Hepatocyte (in vitro differentiated cells): ENCODE measurements at regions not wholly inside any gene's neighbourhood (a gene's known extent, or its start where the extent isn't known, plus 50 kb on each side); places are given as distances from the start of the nearest gene placed in this dataset.

Experiments
- DNase-seq: peaks from one replicate; pipeline ENCODE4 v3.0.0-alpha.2; 2016; ENCODE audit warnings: low spot score
- H2AFZ ChIP-seq: fragments of 200-600 bp; sonication (generic); 2 replicates; pipeline ENCODE4 v1.6.0; 2016; ENCODE audit warnings: antibody characterized with exemption, mild to moderate bottlenecking
- H3K27ac ChIP-seq: fragments of 200-600 bp; sonication (generic); 2 replicates; pipeline ENCODE4 v1.5.1; 2016; ENCODE audit warnings: mild to moderate bottlenecking
- H3K27me3 ChIP-seq: fragments of 200-600 bp; sonication (generic); 2 replicates; pipeline ENCODE4 v1.6.1; 2016
- H3K36me3 ChIP-seq: fragments of 200-600 bp; sonication (generic); replicated peaks from 2 replicates; pipeline ENCODE4 v1.5.1; 2016; ENCODE audit warnings: low read depth; ENCODE audit not compliant: insufficient read depth
- H3K4me1 ChIP-seq: fragments of 200-600 bp; sonication (generic); 2 replicates; pipeline ENCODE4 v1.5.1; 2016; ENCODE audit warnings: mild to moderate bottlenecking, moderate library complexity; ENCODE audit not compliant: insufficient read depth
- H3K4me2 ChIP-seq: fragments of 200-600 bp; sonication (generic); 2 replicates; pipeline ENCODE4 v1.6.0; 2016
- H3K4me3 ChIP-seq: fragments of 200-600 bp; sonication (generic); 2 replicates; pipeline ENCODE4 v1.5.1; 2016; ENCODE audit warnings: mild to moderate bottlenecking
- H3K79me2 ChIP-seq: fragments of 200-600 bp; sonication (generic); 2 replicates; pipeline ENCODE4 v1.6.0; 2017; ENCODE audit warnings: mild to moderate bottlenecking
- H3K9me2 ChIP-seq: fragments of 200-600 bp; sonication (generic); replicated peaks from 2 replicates; pipeline ENCODE4 v1.6.0; 2017; ENCODE audit warnings: mild to moderate bottlenecking; ENCODE audit not compliant: insufficient read depth
- H3K9me3 ChIP-seq: fragments of 200-600 bp; sonication (generic); 2 replicates; pipeline ENCODE4 v1.5.1; 2016; ENCODE audit warnings: low read depth, mild to moderate bottlenecking
- H4K20me1 ChIP-seq: fragments of 200-600 bp; sonication (generic); 2 replicates; pipeline ENCODE4 v1.6.0; 2016; ENCODE audit warnings: mild to moderate bottlenecking; ENCODE audit not compliant: insufficient read depth, poor library complexity, severe bottlenecking
- EZH2 ChIP-seq: fragments of 200-600 bp; sonication (generic); IDR thresholded peaks from 2 replicates; pipeline ENCODE4 v1.6.1; 2016; ENCODE audit warnings: antibody characterized with exemption, mild to moderate bottlenecking, borderline replicate concordance
- EZH2phosphoT487 ChIP-seq: fragments of 200-600 bp; sonication (generic); IDR thresholded peaks from one replicate; pipeline ENCODE4 v1.6.1; 2018; ENCODE audit warnings: antibody characterized with exemption, mild to moderate bottlenecking, low read depth, moderate library complexity; ENCODE audit not compliant: unreplicated experiment, severe bottlenecking
- WGBS: methylation state at CpG from one replicate; pipeline ENCODE4 v1.1.6; 2016; ENCODE audit warnings: low lambda C conversion rate; ENCODE audit errors: missing lambda C conversion rate; 5-methylcytosine and 5-hydroxymethylcytosine counted together
- TF ChIP-seq, protein P1 (sequence below): fragments of 200-600 bp; sonication (generic); IDR thresholded peaks from 2 replicates; pipeline ENCODE4 v1.5.1; 2016; ENCODE audit warnings: antibody characterized with exemption, mild to moderate bottlenecking; ENCODE audit not compliant: poor library complexity

- DNase-seq = no peak
Measured at GRCh38 chr1:55679971-55680370, 464.8 kb upstream of the USP24 start.

GRCh38 chr1:55673416-55673815, 458.3 kb upstream of the USP24 start:
- Histone ChIP-seq H2AFZ (no peak overlapping the region), H3K9me3 (no peaks in the 10 kb centered on the region), H3K79me2 (no peaks in the 10 kb centered on the region), H3K4me1 (peaks cover 9% of the 10 kb centered on the region), H3K9me2 (no peaks in the 10 kb centered on the region), H3K4me3 (no peak overlapping the region), H3K27me3 (no peaks in the 10 kb centered on the region), H3K4me2 (no peak overlapping the region), H4K20me1 (no peaks in the 10 kb centered on the region), H3K27ac (no peak overlapping the region), H3K36me3 (no peaks in the 10 kb centered on the region)
- TF ChIP-seq, protein P1, sequence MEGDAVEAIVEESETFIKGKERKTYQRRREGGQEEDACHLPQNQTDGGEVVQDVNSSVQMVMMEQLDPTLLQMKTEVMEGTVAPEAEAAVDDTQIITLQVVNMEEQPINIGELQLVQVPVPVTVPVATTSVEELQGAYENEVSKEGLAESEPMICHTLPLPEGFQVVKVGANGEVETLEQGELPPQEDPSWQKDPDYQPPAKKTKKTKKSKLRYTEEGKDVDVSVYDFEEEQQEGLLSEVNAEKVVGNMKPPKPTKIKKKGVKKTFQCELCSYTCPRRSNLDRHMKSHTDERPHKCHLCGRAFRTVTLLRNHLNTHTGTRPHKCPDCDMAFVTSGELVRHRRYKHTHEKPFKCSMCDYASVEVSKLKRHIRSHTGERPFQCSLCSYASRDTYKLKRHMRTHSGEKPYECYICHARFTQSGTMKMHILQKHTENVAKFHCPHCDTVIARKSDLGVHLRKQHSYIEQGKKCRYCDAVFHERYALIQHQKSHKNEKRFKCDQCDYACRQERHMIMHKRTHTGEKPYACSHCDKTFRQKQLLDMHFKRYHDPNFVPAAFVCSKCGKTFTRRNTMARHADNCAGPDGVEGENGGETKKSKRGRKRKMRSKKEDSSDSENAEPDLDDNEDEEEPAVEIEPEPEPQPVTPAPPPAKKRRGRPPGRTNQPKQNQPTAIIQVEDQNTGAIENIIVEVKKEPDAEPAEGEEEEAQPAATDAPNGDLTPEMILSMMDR = no peak
- TF ChIP-seq EZH2phosphoT487 = no peak
- no peak for TF ChIP-seq EZH2
- no peak for DNase-seq
- 52% methylated on average over 1 of the region's 1 CpG for WGBS

More at GRCh38 chr1:55679971-55680370, 464.8 kb upstream of the USP24 start:
- no peaks in the 10 kb centered on the region for H3K9me3 ChIP-seq
- no peaks in the 10 kb centered on the region for H3K9me2 ChIP-seq
- H3K27ac ChIP-seq = no peak overlapping the region
- no peaks in the 10 kb centered on the region for H3K36me3 ChIP-seq
- H3K79me2 ChIP-seq = no peaks in the 10 kb centered on the region
- no peak overlapping the region for H3K4me2 ChIP-seq
- no peak overlapping the region for H2AFZ ChIP-seq
- no peak overlapping the region for H3K4me3 ChIP-seq
- H3K4me1 ChIP-seq = no peaks in the 10 kb centered on the region
- H4K20me1 ChIP-seq = no peaks in the 10 kb centered on the region
- TF ChIP-seq, protein P1 = no peak
- no peak for TF ChIP-seq EZH2phosphoT487
- no peak for TF ChIP-seq EZH2
- no peaks in the 10 kb centered on the region for H3K27me3 ChIP-seq

GRCh38 chr1:55670331-55671082, 455.3 kb upstream of the USP24 start:
- 54% methylated on average over 5 of the region's 5 CpGs for WGBS
- Histone ChIP-seq H3K27ac (peak overlapping the region; percentile 62), H3K4me2 (no peak overlapping the region), H3K36me3 (no peaks in the 10 kb centered on the region), H3K9me3 (no peaks in the 10 kb centered on the region), H4K20me1 (no peaks in the 10 kb centered on the region), H3K79me2 (no peaks in the 10 kb centered on the region), H3K27me3 (no peaks in the 10 kb centered on the region), H3K4me3 (no peak overlapping the region), H2AFZ (no peak overlapping the region), H3K4me1 (peaks cover 9% of the 10 kb centered on the region), H3K9me2 (no peaks in the 10 kb centered on the region)
- no peak for DNase-seq
- TF ChIP-seq, protein P1 = no peak
- TF ChIP-seq EZH2phosphoT487 = no peak
- TF ChIP-seq EZH2 = no peak

- 42% methylated on average over 3 of the region's 3 CpGs for WGBS
Measured at GRCh38 chr1:55669293-55669692, 454.1 kb upstream of the USP24 start.

More at GRCh38 chr1:55669293-55669692, 454.1 kb upstream of the USP24 start:
- no peaks in the 10 kb centered on the region for H4K20me1 ChIP-seq
- no peaks in the 10 kb centered on the region for H3K9me3 ChIP-seq
- peaks cover 9% of the 10 kb centered on the region for H3K4me1 ChIP-seq
- DNase-seq = peak; percentile 63
- peak overlapping the region; percentile 62 for H3K27ac ChIP-seq
- H3K9me2 ChIP-seq = no peaks in the 10 kb centered on the region
- no peak overlapping the region for H2AFZ ChIP-seq
- TF ChIP-seq, protein P1 = no peak
- TF ChIP-seq EZH2phosphoT487 (no peak), EZH2 (no peak)
- H3K4me2 ChIP-seq = no peak overlapping the region
- H3K4me3 ChIP-seq = no peak overlapping the region
- H3K27me3 ChIP-seq = no peaks in the 10 kb centered on the region
- no peaks in the 10 kb centered on the region for H3K79me2 ChIP-seq
- H3K36me3 ChIP-seq = no peaks in the 10 kb centered on the region
